ENCODE measurements at regions not wholly inside any gene's neighbourhood (a gene's known extent, or its start where the extent isn't known, plus 50 kb on each side); places are given as distances from the start of the nearest gene placed in this dataset.
"Not testable (repeated sequence)": the region's sequence is repeated elsewhere in the genome, so short reads cannot be mapped to it uniquely, and the experiment has no call there.

GRCh38 chr3:132987396-132987795 lies 50.8 kb upstream of the TMEM108 start:
- H3K4me3 ChIP-seq (ENCODE audit: low read depth, low read length), result no peak overlapping the region
- no peak for DNase-seq (ENCODE audit: low read depth)
- no peak for TF ChIP-seq CTCF (IDR thresholded peaks at IDR 0.05; ENCODE audit: control insufficient read depth, extremely low read depth, insufficient read depth)

DNA sequence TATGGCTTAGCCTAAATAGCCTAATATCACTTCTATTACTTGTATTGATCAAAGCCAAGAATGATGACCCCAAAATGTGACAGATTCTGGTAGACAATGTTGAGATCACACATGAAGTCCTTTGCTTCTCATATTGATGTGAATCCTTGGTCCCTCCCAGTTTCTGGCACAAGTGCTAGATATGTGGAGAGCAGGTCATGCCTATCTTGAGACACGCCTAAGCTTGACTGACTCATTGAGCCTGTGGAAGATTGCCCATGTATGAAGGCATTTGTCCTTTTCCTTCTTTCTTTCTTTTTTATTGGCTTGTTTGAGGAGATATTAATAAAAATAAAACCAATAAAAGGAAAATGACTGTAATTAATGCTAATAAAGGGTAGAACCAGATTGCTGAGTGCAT lies 54.0 kb upstream of the TMEM108 start:
- TF ChIP-seq CTCF (IDR thresholded peaks at IDR 0.05; ENCODE audit: control insufficient read depth, extremely low read depth, insufficient read depth), result no peak
- no peak for DNase-seq (ENCODE audit: low read depth)
- no peak overlapping the region for H3K4me3 ChIP-seq (ENCODE audit: low read depth, low read length)

DNA sequence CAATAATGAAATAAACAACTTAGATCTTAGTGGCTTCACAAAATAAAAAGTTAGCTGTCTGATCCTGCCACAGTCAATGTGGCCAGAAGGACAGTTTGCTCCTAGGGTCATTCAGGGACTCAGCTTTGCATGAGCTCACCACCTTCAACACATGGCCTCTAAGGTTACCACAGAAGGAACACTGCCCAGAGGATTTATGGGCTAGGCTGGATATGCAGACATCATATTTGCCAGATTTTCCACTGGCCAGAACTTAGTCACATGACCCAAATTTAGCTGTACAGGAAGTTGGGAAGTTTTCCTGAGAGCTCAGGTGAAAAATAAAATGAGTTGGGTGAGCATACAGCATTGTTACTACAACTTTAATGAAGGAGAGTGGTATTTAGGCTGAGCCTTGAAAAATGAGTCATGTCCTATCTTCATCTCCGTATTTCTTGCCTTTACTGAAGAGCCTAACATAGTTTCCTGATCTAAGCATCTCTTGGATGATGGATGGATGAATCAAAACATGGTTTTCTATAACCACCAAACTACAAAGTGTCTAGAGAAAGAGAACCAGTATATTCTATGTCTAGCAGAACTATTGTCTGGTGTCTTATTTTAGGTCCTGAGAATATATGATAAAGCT lies 54.9 kb upstream of the TMEM108 start:
- no peak overlapping the region for H3K4me3 ChIP-seq (ENCODE audit: low read depth, low read length)
- no peak for TF ChIP-seq CTCF (IDR thresholded peaks at IDR 0.05; ENCODE audit: control insufficient read depth, extremely low read depth, insufficient read depth)
- no peak for DNase-seq (ENCODE audit: low read depth)

DNA sequence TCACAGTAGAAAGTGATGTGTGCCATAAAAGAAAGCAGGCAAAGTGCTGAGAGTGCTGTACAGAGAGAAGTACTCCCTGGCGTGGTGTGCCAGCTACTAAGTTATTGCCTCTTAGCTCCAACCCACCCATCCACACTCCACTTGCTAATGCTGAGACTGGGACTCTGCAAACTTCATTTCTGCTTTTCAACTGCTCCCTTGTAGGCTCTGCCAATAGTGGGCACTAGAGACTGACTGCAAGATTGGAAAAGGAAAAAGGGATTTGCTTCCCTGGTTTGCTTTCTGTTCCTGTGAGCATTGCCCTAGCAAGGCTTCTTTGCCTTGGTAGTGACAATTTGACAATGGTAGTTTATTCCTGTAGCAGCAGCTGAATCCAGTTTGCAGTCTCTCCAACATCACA lies 56.5 kb upstream of the TMEM108 start:
- TF ChIP-seq CTCF (IDR thresholded peaks at IDR 0.05; ENCODE audit: control insufficient read depth, extremely low read depth, insufficient read depth), result no peak
- DNase-seq (ENCODE audit: low read depth), result no peak
- H3K4me3 ChIP-seq (ENCODE audit: low read depth, low read length), result no peak overlapping the region

DNA sequence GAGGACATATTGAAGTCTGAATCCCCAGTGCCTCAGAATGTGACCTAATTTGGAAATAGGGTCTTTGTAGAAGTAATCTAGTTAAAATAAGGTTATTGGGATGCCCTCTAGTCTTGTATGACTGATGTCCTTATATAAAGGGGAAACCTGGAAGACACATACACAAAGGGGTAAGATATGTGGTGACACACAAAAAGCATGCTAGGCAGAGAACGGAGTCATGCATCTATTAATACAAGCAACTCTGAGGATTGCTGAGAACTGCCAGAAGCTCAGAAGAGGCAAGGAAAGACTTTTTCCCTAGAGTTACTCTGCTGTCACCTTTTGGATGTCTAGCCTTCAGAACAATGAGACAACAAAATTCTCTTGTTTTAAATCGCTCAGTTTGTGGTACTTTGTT lies 58.1 kb upstream of the TMEM108 start:
- DNase-seq (ENCODE audit: low read depth), result no peak
- no peak overlapping the region for H3K4me3 ChIP-seq (ENCODE audit: low read depth, low read length)
- TF ChIP-seq CTCF (IDR thresholded peaks at IDR 0.05; ENCODE audit: control insufficient read depth, extremely low read depth, insufficient read depth), result no peak

DNA sequence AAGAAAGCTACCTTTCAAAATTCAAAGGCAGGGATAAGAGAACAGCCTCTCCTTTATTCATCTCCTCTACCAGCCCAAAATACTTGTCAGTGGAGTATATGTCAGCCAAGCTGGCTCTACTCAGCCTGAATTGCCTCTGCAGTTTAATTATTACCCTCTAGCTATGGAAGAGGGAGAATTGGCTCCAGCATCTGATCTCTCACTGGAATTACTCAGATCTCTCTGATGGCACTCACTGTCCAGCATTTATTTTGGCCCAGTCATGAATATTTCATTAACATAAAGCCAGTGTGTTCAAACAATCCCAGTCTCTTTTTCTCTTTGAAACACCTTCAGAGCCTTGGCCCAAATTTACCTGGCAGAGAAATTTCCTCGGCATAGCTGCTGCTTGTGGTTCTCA lies 58.6 kb upstream of the TMEM108 start:
- TF ChIP-seq CTCF (IDR thresholded peaks at IDR 0.05; ENCODE audit: control insufficient read depth, extremely low read depth, insufficient read depth), result no peak
- H3K4me3 ChIP-seq (ENCODE audit: low read depth, low read length), result no peak overlapping the region
- DNase-seq (ENCODE audit: low read depth), result no peak

GRCh38 chr3:132978946-132979345 lies 59.2 kb upstream of the TMEM108 start:
- DNase-seq (ENCODE audit: low read depth); H3K4me3 ChIP-seq (ENCODE audit: low read depth, low read length): not testable (repeated sequence)

All from LNCaP clone FGC (cell line).